ENCODE measurements at regions not wholly inside any gene's neighbourhood (a gene's known extent, or its start where the extent isn't known, plus 50 kb on each side); places are given as distances from the start of the nearest gene placed in this dataset.

DNA sequence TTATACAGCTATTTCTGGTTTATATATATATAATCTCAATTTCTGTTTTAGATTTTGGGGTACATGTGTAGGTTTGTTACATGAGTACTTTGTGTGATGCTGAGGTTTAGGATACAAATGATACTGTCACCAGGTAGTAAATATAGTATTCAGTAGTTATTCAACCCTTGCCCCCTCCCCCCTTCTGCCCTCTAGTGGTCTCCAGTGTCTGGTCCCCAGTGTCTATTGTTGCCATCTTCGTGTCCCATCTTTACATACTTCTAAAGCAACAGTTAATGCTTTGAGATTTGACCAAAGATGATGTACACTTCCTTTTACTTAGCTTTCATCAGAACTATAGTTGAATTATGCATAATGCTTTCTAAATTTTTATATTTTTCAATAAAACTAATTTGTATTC, 1623.4 kb upstream of the PRR20A start:
- TF ChIP-seq, protein P1, sequence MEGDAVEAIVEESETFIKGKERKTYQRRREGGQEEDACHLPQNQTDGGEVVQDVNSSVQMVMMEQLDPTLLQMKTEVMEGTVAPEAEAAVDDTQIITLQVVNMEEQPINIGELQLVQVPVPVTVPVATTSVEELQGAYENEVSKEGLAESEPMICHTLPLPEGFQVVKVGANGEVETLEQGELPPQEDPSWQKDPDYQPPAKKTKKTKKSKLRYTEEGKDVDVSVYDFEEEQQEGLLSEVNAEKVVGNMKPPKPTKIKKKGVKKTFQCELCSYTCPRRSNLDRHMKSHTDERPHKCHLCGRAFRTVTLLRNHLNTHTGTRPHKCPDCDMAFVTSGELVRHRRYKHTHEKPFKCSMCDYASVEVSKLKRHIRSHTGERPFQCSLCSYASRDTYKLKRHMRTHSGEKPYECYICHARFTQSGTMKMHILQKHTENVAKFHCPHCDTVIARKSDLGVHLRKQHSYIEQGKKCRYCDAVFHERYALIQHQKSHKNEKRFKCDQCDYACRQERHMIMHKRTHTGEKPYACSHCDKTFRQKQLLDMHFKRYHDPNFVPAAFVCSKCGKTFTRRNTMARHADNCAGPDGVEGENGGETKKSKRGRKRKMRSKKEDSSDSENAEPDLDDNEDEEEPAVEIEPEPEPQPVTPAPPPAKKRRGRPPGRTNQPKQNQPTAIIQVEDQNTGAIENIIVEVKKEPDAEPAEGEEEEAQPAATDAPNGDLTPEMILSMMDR (IDR thresholded peaks at IDR 0.05): peak; percentile 49; the same call in 1 of the 2 replicates
- TF ChIP-seq, protein P2, sequence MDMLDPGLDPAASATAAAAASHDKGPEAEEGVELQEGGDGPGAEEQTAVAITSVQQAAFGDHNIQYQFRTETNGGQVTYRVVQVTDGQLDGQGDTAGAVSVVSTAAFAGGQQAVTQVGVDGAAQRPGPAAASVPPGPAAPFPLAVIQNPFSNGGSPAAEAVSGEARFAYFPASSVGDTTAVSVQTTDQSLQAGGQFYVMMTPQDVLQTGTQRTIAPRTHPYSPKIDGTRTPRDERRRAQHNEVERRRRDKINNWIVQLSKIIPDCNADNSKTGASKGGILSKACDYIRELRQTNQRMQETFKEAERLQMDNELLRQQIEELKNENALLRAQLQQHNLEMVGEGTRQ (CRISPR knock-in tag; IDR thresholded peaks at IDR 0.05): no peak
- TF ChIP-seq, protein P3, sequence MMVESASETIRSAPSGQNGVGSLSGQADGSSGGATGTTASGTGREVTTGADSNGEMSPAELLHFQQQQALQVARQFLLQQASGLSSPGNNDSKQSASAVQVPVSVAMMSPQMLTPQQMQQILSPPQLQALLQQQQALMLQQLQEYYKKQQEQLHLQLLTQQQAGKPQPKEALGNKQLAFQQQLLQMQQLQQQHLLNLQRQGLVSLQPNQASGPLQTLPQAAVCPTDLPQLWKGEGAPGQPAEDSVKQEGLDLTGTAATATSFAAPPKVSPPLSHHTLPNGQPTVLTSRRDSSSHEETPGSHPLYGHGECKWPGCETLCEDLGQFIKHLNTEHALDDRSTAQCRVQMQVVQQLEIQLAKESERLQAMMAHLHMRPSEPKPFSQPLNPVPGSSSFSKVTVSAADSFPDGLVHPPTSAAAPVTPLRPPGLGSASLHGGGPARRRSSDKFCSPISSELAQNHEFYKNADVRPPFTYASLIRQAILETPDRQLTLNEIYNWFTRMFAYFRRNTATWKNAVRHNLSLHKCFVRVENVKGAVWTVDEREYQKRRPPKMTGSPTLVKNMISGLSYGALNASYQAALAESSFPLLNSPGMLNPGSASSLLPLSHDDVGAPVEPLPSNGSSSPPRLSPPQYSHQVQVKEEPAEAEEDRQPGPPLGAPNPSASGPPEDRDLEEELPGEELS (CRISPR knock-in tag; IDR thresholded peaks at IDR 0.05): no peak
- TF ChIP-seq, protein P4, sequence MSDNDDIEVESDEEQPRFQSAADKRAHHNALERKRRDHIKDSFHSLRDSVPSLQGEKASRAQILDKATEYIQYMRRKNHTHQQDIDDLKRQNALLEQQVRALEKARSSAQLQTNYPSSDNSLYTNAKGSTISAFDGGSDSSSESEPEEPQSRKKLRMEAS (CRISPR knock-in tag; IDR thresholded peaks at IDR 0.05): no peak
- no peak for TF ChIP-seq ZNF232 (CRISPR knock-in tag; IDR thresholded peaks at IDR 0.05)
